HK-2 (cell line): ENCODE measurements at regions not wholly inside any gene's neighbourhood (a gene's known extent, or its start where the extent isn't known, plus 50 kb on each side); places are given as distances from the start of the nearest gene placed in this dataset.
"Not testable (repeated sequence)": the region's sequence is repeated elsewhere in the genome, so short reads cannot be mapped to it uniquely, and the experiment has no call there.

ENCODE experiments used
- DNase-seq: peaks from one replicate; pipeline ENCODE4 v3.0.0-alpha.2; 2018; ENCODE audit not compliant: unreplicated experiment

DNA sequence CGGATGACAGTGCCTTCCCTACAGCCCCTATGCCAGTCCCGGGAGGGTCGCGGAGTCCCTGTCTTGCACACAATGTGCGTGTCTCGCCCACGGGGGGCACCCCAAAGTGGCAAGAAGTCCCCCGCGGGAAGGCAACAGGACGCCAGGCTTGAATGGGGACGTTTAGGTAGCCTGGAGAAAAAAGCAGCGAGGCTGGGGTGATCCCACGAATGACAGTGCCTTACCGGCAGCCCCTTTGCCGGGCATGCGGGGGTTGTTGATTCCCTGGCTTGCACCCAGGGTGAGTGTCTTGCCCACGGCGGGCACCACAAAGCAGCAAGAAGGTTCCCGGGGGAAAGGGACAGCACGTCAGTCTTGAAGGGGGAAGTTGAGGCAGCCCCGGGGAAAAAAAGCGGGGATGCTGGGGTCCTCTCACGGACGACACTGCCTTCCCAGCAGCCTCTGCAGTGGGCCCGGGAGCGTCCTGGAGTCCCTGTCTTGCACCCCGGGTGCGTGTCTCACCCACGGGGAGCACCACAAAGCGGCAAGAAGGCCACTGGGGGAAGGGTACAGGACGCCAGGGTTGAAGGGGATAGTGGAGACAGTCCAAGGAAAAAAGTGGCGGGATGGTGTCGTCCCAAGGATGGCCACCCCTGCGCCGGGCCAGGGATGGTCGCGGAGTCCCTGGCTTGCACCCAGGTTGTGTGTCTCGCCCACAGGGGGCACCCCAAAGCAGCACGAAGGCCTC is 156.8 kb upstream of the ALG10B start:
- DNase-seq: no peak

- no peak for DNase-seq
These were observed 156.1 kb upstream of the ALG10B start for GRCh38 chr12:38160318-38161122.

DNA sequence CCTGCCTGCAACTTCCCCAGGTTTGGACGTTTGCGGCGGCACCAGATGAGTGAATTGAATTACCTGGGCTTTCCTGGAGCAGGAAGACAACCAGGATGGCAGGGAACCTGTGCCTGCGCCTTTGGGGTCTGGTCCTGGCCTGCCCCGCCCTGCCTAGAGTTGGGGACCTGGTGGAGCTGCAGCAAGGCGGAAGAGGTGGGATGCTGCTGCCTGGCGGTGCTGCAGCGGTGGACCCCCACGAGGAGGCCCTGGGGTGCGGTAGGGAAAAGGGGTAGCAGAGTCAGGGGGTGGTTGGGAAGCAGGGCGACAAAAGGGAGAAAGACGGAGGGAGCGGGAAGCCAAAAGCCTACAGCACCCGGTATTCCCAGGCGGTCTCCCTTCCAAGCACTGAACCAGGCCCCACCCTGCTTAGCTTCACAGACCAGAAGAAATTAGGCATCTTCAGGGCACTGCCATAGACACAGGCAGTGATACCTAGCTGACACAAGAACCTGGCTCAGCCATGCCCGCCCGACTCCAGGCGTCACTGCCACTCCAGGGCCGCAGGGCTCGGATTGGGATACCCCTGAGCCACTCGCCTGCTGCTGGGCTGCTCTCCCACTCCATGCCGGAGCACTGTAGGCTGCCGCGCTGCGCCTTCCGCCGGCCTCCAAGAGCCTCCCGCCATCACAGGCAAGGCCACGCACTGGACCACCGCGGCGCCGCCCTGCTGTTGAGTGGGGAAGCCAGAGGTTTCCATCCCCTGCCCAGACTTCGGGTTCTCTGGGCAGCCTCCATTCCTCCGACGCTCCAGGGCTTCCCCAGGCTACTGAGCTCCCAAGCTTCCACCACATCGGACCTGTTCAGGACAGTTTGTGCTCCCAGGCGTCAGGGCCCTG is 155.2 kb upstream of the ALG10B start:
- DNase-seq: no peak

- DNase-seq: no peak
These were observed 154.6 kb upstream of the ALG10B start for GRCh38 chr12:38162013-38162412.

GRCh38 chr12:38162708-38163441 is 153.7 kb upstream of the ALG10B start:
- no peak for DNase-seq

- no peak for DNase-seq
These were observed 153.2 kb upstream of the ALG10B start for GRCh38 chr12:38163442-38163801.

DNA sequence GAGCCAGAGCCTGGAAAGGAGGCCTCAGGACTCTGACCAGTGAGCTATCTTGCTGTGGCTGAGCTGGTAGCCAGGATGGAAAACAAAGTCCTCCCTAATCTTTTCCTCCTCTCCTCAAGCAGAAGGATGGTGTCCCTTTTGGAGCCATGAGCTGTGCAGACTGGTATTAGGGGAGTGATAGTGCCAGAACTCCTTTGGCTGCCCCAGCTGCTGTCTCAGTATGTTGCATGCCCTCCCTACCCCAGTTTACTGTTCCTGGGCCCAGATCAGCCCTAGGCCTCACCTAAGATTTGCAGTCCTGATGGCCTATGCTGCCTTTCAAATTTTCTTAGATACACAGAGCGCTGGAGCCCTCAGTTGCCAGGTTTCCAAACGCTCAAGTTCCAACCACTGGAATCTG is 150.3 kb upstream of the ALG10B start:
- no peak for DNase-seq

GRCh38 chr12:38175538-38175937 is 141.0 kb upstream of the ALG10B start:
- no peak for DNase-seq

- peak; percentile 70 for DNase-seq
These were observed 133.0 kb upstream of the ALG10B start for GRCh38 chr12:38183617-38184016.

GRCh38 chr12:38197286-38197685 is 119.3 kb upstream of the ALG10B start:
- DNase-seq: not testable (repeated sequence)

DNA sequence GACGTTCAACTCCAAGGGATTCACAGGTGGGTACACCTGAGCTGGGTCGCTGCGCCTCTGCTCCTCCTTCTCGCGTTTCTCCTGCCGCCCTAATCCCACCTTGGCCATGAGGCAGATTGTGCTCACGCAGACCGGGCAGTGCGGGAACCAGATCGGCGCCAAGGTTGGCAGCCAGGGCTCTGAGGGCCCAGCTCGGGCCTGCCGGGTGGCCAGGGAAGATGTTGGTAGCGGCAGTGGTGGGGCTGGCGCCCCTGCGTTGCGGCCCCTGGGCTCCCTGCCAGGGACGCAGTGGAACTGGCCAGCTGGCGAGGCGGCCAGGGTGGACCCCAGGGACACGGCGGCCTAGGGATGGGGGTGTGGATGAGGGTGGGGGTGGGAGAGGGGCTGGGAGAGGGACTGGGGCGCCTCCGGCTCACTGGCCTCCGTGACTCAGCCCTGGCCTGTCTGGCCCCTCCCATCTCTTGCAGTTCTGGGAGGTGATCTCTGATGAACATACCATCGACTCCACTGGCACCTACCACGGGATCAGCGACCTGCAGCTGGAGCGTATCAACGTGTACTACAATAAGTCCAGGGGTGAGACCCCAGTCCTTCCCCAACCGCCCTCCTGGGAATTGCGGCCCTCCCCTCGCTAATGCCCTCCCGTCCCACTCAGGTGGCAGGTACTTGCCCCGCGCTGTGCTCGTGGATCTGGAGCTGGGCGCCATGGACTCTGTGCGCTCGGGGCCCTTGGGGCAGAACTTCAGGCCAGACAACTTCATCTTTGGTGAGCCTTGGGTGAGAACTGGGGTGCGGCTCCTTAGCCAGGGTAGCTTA is 114.9 kb upstream of the ALG10B start:
- no peak for DNase-seq

DNA sequence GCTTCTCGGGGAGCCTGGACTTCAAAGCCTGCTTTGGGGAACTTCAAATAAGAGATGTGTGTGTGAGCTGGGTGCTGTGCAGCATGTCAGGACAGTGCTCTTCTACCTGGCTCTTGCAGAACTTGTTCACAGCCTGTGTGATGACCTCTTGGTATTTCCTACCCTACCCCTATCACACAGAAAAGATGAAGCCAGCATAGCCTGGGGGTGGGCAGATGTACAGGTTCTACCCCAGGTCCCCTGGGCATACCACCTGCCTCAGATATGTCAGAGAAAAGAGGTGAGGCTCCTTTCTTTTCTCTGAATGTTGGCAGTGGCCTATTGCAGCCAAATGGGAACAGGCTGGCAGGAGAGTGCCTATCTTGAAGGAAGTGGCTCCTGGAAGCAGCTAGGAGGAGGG is 111.7 kb upstream of the ALG10B start:
- DNase-seq: no peak

DNA sequence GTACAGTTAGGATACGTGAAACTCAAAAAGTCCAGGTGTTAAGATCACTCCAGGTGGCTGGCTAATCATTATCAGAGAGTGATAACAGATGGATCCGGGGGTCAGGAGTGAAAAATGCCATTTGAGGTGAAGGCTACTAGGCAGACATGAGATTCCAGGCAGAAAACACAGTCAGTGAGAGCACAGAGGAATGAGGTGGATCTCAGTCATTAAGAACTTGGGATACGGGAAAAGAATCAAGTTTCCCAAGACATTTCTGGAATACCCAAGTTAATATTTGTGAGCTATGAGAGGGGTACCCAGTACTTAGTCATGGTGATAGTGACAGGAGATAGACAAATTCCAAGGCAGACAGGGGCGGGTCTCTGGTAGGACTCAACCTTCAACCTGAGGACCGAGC is 94.6 kb upstream of the ALG10B start:
- DNase-seq: no peak

DNA sequence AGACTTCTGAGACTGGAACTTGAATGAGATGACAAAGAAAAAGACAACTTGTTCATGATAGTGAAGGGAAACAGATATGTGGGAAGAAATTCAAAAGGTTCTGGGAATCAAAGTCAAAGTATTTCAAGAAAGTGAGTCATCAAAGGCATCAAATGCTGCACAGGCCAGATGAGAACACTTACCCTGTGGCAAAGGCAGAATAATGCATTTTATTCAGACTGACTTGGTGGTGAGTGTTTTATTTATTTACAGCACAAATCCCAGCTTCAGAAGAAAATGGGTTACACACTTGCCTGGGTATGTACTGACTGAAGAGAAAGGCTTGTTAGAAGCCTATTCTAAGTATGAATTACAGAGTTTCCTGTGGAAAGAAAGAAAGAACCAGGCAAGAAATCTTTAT is 78.2 kb upstream of the ALG10B start:
- not testable (repeated sequence) for DNase-seq

DNA sequence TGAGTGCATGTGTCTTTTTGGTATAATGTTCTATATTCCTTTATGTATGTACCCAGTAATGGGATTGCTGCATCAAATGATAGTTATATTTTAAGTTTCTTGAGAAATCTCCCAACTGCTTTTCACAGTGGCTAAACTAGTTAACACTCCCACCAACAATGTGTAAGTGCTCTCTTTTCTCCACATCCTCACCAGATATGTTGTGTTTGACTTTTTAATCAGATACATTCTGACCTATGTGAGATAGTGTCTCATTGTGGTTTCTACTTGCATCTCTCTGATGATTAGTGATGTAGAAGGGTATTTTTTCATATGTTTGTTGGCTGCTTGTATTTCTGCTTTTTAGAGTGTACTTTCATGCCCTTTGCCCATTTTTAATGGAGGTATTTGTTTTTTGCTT is 62.8 kb upstream of the ALG10B start:
- DNase-seq: no peak

GRCh38 chr12:38258411-38258810 is 58.2 kb upstream of the ALG10B start:
- no peak for DNase-seq
